ENCODE measurements at regions not wholly inside any gene's neighbourhood (a gene's known extent, or its start where the extent isn't known, plus 50 kb on each side); places are given as distances from the start of the nearest gene placed in this dataset.

DNA sequence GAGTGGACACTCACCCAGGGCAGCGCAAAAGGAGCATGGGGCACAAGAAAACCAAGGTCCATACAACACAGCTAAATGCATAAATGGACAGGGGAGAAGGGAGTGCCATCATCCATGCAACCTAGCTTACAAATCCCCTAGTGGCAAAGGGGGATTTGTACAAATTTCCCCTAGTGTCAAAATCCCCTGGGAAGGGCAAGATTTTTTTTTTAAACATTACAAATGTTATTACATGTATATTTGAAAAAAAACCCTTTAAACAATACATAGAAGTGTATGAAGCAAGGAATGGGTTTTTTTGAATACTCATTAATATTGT is 89.6 kb upstream of the IVNS1ABP start:
- no peaks in the 10 kb centered on the region for H3K4me1 ChIP-seq (ENCODE audit: insufficient read depth)
- no peak for DNase-seq
- H3K27me3 ChIP-seq: no peaks in the 10 kb centered on the region
- 92 to 97% (median 96%) methylated on average over 1 of the region's 1 CpG for WGBS, 3 donors
- no peak for TF ChIP-seq POLR2A (IDR thresholded peaks at IDR 0.05)
- no peak for TF ChIP-seq CTCF (IDR thresholded peaks at IDR 0.05)
- no peak for TF ChIP-seq EP300 (IDR thresholded peaks at IDR 0.05)
- no peaks in the 10 kb centered on the region for H3K36me3 ChIP-seq
- no peaks in the 10 kb centered on the region for H3K9me3 ChIP-seq
- no peak overlapping the region for H3K4me3 ChIP-seq
- no peak overlapping the region for H3K27ac ChIP-seq
- intact Hi-C loops (cut with DNase I): no loop called here

GRCh38 chr1:185406006-185406690 is 89.1 kb upstream of the IVNS1ABP start:
- no peak for DNase-seq
- 87 to 92% (median 88%) methylated on average over 3 of the region's 3 CpGs for WGBS, 3 donors
- intact Hi-C loops (cut with DNase I): no loop called here

DNA sequence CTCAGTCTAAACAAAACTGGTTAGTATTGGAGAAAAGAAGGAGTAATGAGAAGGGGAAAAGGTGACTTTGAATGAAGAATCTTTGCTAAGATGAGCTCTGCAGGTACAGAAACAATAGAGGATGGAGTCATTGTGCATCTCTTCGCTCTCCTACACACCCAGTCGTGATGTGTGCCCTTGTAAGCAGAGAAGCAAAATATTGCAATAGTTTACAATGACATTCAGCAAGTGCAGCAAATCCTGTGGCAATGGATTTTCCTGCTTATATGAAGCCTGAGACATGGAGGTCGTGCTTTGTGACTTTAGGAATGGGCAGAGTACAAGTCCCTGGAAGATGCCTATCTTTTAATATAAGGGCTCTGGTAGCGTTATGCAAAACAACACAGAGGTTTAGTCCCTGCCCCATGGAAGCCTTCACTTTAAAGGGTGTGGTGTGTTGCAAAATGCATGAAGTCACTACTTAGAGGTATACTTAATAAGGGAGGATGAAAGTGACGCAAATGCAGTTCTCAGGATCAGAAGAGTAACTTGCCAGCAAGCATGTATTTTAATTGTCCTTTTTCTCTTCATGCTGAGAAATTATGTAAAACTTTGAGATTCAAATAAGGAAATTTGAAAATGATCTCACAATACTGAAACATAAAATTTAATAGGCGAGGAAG is 88.0 kb upstream of the IVNS1ABP start:
- DNase-seq: no peak
- 68 to 72% (median 69%) methylated on average over 6 of the region's 6 CpGs for WGBS, 3 donors
- no peaks in the 10 kb centered on the region for H3K27me3 ChIP-seq
- H3K9me3 ChIP-seq: no peaks in the 10 kb centered on the region
- H3K36me3 ChIP-seq: no peaks in the 10 kb centered on the region
- H3K4me3 ChIP-seq: no peak overlapping the region
- TF ChIP-seq EP300 (IDR thresholded peaks at IDR 0.05): no peak
- TF ChIP-seq POLR2A (IDR thresholded peaks at IDR 0.05): no peak
- TF ChIP-seq CTCF (IDR thresholded peaks at IDR 0.05): no peak
- H3K4me1 ChIP-seq (ENCODE audit: insufficient read depth): no peaks in the 10 kb centered on the region
- H3K27ac ChIP-seq: no peak overlapping the region
- intact Hi-C loops (cut with DNase I): no loop called here

More at GRCh38 chr1:185406006-185406690, 89.1 kb upstream of the IVNS1ABP start:
- Histone ChIP-seq H3K27me3 (no peaks in the 10 kb centered on the region), H3K4me1 (ENCODE audit: insufficient read depth) (no peaks in the 10 kb centered on the region), H3K36me3 (no peaks in the 10 kb centered on the region), H3K9me3 (no peaks in the 10 kb centered on the region), H3K27ac (no peak overlapping the region), H3K4me3 (no peak overlapping the region)
- TF ChIP-seq POLR2A (IDR thresholded peaks at IDR 0.05) (no peak), CTCF (IDR thresholded peaks at IDR 0.05) (no peak), EP300 (IDR thresholded peaks at IDR 0.05) (no peak)

DNA sequence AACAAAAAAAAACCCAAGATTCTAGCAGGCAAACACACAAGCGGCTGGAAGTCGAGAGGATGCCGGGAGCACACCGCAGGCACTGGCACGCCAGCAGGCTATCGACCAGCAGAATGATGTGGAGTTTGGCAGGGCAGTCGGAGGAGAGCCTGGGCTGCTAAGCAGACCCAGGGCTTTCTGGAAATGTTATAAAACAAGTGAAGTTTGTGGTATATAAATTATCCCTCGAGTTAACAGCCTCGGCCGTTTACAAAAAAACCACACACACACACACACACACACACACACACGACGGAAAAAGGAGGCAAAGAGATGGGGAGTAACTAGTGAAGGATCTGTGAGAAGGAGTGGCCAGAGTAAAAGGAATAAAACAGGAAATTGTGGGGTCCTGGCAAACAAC is 87.2 kb upstream of the IVNS1ABP start:
- H3K4me1 ChIP-seq (ENCODE audit: insufficient read depth): no peaks in the 10 kb centered on the region
- 0 to 6% (median 5%) methylated on average over 12 of the region's 12 CpGs for WGBS, 3 donors
- H3K27ac ChIP-seq: no peak overlapping the region
- H3K36me3 ChIP-seq: no peaks in the 10 kb centered on the region
- peak overlapping the region; percentile 12 for H3K4me3 ChIP-seq
- H3K27me3 ChIP-seq: no peaks in the 10 kb centered on the region
- TF ChIP-seq CTCF (IDR thresholded peaks at IDR 0.05) (no peak), POLR2A (IDR thresholded peaks at IDR 0.05) (no peak), EP300 (IDR thresholded peaks at IDR 0.05) (no peak)
- peak; percentile 32 to 60 (median 54) for DNase-seq
- no peaks in the 10 kb centered on the region for H3K9me3 ChIP-seq
- intact Hi-C loops (cut with DNase I): no loop called here
